HG03039 (cell line): ENCODE measurements at regions not wholly inside any gene's neighbourhood (a gene's known extent, or its start where the extent isn't known, plus 50 kb on each side); places are given as distances from the start of the nearest gene placed in this dataset.
"Not testable (repeated sequence)": the region's sequence is repeated elsewhere in the genome, so short reads cannot be mapped to it uniquely, and the experiment has no call there.

ENCODE experiments used
- ATAC-seq: cut with Tn5 transposase; IDR thresholded peaks from one replicate; pipeline ENCODE4 v1.9.1; 2021; ENCODE audit warnings: mild to moderate bottlenecking, moderate library complexity; ENCODE audit not compliant: unreplicated experiment

DNA sequence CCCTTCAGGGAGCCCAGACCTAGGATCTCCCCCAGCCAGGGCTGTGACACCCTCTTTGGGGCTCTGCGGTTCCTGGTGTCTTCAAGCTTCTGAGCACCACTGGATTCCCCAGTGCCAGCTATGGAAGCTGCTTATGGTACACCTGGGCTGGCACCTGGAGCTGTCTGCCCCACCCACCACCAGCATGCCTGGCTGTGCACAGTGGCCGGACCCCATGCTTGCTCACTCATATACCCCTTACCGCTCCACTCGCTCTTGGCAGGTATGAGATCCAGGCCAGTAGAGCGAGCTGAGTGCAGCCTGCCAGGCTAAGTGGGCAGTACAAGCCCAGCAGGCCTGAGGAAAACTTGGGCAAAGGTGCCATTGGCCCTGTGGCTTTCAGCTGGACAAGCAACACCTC, 114.0 kb downstream of the DACT1 start:
- no peak for ATAC-seq

DNA sequence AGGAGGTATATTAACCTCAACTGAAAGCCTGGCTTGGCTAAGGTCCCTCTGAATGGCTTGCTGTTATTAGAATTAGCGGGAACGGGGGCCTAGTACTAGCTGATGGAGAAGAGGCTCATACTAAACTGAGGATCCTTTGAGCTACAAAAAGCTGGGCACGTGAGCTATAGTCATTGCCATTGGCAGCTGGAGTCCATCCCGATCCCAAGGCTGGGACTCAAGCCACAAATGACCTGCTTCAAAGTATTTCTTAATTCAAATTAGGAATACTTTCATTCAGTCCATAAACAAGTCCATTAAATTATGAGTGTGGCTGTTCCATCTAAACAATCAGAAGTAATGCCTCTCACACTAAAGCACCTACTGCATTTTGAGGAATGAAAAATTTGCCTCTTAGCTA, 114.5 kb downstream of the DACT1 start:
- no peak for ATAC-seq

DNA sequence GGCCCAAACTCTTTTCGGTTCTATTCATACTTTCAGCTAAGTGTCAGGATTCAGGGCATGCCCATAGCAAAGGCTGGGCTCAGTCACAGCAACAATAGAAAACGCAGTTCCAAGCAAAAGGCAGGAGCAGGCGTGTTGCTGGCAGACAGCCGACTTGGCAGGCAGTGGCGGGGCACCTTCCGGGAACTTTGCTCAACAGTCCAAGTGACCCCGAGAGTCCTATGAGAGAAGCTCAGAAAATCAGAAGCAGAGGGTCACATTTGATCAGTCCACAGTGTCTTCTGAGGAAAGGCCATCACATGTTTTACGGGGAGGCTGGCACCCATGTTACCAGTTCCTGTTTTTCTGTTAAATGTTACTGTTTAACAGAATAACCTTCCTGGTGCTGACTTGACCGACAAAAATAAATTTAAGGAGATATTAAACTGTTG, 115.0 kb downstream of the DACT1 start:
- ATAC-seq, result no peak

DNA sequence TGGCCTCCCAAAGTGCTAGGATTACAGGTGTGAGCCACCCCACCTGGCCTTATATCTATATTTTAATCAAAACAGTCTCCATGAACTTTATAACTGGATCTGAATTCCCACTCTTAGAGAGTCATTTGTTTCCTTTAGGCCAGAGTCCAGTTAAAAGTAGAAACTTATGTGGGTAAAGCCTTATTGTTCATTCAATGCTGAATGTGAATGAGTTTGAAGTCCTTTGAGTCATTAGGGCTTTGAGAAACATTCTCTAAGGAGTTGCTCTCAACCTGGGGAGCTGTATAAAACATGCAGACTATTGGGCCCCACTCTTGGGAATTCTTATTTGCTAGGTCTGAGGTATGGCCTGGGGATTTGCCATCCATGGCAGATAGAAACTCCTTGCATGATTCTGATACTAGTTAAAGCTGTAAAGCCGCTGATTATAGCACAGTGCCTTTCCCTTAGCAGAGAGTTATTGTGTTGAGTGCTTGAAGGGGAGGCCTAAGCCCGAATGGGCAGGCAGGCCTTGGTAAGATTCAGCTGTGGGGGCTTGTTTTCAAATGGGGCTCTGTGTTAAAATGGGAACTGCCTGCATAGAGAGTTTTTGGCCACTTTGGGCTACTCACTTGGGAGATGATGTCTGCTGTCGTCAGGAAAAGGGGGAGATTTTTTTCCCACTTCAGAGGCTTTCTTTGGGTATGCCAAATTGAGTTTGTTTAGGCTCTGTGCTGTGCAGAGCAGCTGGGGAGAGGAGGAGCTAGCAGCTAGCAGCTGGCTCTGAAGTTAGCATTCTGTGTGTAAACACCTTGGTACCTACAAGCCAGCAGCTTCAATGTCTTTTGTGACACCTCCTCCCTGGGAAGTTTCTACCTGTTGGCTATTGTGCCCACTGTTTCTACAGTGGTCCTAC, 117.5 kb downstream of the DACT1 start:
- no peak for ATAC-seq

DNA sequence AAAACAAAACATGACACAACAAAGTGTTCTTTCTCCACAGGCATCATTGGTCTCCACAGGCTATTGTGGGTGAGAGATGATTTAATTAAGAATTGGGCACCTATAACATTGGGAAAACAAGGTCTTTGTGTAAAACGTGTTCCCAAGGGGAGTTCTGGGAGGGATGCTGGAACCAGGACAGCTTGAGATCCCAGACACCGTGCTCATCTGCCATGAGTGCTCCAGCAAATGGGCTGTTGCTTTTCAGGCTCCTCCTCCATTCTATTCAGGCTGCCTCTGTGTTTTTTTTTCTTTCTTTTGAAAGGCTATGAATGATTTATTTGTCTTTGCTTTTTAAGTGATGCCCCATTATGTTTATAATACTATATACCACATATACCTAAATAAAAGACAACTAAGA, 122.4 kb downstream of the DACT1 start:
- no peak for ATAC-seq

DNA sequence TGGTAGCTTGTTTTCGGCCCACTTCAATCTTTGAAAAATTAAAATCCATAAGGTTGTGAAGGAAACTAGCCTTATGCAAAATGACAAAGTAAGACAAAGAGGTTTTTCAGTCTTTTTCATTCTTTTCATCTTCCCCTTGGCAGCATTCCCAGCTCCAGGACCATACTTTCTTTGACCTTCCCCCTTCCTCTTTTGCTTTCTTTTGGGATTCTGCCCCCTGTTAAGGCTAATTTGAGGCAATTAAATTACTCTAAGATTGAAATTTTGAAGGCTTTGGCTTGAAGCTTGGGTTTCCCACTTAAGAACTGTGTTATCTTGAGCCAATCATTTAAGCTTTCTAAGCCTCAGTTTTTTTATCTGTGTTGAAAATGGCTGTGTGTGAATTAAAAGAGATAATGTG, 124.9 kb downstream of the DACT1 start:
- ATAC-seq, result no peak

DNA sequence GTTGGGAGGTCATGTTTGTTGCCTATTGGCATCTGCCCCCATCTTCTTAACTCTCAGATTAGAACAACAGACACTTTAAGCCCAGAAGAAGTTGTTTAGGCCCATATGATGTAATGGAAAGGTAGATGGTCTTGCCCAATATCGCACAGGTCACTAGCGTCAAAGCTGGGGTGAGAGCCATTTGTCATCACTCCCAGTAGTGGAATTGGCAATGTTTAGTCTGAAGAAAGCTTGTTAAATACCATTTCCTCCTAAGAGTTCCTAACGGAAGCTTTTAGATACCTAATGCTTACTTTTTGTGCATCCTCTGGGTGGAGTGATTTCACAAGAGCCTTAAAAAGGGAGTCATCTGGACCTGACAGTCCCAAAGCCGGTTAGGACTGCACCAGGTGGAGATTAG, 125.4 kb downstream of the DACT1 start:
- ATAC-seq, result no peak

DNA sequence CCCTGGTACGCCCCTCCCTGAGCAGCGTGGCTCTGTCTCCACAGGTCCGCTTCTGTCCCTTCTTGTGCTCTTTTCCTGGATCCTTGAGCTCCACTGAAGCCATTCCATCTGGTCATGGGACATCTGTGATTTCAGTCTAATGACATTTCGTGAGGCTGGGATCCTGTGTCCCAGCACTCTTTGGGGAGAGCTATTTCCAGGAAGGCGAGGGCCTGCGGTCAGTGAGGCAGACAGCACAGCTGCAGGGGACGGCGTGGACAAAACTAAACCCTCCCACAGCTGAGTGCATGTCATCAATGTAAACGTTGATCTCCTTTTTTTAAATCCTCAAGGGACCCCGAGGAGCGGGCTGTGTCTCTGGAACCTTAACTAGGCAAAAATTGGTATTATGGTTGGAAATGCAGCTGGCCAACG, 127.7 kb downstream of the DACT1 start:
- ATAC-seq, result no peak

DNA sequence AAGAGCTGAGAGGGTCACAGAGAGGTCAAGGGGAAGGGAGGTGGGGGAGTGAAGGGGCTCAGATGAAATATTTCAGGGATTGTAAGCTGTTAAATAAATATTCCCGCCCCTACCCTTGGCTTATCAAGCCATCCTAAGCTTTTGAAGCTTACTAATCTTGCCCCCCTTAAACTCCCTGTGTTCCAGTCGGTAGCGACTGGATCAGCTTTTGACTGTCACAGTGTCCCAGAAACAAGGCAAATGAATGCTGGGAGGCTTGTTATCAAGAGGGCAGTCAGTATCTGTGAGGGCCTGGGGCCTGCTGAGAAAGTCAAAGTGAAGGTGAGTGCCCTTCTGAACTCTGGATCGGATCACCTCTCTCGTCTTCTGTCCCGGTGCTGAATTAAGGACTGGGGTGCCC, 128.1 kb downstream of the DACT1 start:
- no peak for ATAC-seq

DNA sequence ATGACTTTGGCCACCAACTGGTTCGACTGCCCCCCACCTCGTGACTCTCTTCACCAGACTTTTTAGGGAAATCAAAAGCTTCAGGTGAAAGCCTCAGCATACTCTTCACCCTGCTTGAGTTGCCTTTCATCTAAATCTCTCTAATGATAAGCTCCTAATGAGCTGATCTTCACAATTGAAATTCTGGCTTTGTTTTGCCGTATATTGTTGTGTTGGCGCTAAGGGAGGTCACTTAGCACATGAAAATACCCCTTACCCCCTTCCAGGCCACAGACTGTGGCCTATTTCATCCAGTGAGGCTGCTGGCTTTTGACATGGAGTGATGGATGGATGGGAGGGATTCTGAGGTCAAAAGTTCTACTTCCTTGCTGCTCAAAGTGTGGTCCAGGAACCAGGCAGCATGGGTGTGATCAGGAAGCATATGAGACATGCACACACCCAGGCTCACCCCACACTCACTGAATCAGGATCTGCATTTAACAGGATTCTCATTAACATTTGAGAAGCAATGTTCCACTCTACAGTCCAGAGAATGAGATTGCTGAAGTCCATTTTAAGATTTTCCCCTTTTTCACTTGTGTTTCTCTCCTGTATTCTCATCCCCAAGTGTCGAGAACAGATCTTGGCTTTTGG, 131.4 kb downstream of the DACT1 start:
- ATAC-seq, result no peak

DNA sequence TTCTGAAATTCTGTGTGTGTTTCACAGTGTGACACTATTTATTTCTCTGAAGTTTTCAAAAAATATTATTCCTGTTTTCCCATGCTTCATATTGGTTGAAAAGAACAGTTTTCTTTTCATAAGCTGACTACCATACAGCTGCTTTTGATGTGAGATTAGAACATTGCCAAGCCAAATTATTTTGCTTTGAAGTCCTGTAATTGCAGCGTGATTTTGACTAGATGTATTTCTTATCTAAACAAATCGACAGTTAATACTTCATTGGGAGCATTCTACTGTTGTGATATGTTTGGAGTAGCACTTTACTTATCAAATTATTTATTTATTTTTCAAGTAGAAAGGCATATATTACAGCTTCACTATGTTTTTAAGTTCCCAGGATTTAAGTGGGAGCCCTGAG, 132.0 kb downstream of the DACT1 start:
- no peak for ATAC-seq

DNA sequence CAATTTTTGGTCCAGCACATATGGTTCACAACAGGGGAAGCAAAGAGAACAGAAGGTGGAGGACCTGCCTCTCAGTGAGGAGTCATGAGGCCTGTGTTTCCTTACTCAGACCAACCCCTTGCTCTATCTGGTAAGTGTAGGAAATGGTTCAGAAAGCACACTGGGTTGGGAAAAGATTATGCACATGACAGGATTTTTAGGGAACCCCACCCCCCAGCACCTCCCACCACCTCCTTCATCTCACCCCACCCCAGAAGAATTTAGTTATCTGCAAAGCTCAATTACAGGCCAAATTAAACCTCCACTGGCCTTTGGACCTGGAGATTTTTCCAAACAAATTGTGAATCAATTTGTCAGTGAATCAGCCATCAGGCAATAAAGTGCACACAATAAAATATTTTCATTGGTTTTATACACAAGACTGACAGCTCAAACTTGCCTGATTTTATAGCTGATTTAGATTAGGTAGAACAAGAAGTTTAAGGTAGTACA, 132.8 kb downstream of the DACT1 start:
- no peak for ATAC-seq

DNA sequence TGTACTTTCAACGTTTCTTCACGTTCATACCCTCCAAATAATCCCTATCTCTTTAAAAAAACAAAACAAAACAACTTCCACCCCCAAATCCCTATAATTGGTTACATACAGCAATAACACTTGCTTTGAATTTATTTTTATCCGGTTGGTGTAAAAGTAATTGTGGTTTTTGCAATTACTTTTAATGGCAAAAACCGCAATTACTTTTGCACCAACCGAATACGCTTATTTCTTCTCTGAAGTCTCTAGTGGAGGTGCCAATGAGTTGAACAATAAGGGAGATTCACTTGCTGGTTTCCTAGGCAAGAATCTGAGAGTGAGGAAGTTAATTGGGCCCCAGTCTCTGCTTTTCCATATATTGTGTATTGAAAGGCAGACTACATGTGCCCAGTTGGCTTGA, 133.3 kb downstream of the DACT1 start:
- ATAC-seq, result no peak

DNA sequence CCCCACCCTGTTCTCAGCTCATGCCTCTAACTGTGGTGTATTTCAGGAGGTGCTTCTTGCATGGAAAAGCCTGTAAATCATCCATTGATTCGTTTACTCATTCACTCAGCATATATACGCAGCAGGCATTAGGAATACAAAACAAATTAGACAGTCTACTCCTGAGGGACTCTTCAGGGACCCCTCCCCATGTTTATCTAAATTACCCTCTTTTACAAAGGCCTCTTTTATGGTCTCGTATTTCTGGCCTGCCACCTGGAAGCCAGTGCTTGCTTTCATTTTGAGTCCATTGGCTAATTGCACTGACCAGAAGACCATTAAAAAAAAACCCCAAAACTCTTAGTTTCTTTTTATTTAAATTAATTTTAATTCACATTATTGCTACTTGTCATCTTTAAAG, 134.4 kb downstream of the DACT1 start:
- ATAC-seq, result no peak

DNA sequence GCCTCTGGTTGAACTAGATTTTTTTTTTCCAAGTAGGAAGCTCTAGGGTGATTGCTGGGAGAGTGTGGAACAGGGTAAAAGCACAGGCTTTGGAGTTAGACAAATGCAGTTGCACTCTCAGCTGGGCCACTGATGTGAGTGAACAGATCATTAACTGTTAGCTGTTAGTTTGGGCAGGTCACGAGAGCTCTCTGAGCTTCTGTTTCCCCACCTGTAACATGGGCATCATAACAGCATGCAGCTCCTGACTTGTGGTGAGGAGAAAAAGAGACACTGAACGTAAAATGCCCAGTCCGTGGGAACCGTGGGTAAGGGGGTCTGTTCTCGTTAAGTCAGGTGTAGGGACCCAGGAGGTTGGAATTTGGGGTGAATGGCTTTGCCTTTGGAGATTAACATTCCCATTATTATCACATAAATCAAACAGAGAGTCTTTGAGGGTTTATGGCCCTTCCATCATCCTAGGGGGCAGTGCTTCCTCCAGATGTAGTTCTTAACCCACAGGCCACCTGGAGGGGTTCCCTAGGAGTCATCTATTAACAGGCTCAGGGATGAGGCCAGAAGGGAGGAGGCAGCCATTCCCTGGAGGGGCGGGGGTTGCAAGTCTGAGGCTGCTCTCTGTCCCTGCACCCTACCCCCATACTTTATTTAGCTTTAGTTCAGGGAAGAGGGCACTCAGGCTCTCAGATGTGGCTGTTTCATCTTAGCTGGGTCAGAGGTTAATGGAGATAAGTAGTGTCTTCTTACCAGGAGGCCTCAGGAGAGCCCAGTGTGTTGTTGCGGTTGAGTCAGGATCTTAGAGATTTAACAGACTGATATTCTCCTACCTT, 135.2 kb downstream of the DACT1 start:
- no peak for ATAC-seq

DNA sequence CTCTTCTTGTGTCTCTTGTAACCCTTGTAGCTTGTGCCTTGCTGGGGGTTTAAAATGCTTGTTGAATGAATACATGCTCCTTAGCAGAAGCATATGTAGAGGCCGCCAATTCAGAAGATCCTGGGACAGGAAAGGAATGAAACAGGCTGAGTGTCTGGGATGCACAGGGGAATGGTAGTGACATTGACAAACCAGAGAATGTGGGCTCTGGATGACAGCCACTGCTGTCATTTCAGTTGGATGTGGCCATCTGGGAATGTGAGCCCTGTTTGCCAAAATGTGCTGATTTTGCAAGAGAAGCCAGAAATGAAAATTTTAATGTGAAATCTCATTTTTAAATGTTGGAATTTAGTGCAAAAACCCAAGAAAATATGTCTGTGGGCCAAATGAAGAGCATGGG, 136.8 kb downstream of the DACT1 start:
- ATAC-seq, result no peak

DNA sequence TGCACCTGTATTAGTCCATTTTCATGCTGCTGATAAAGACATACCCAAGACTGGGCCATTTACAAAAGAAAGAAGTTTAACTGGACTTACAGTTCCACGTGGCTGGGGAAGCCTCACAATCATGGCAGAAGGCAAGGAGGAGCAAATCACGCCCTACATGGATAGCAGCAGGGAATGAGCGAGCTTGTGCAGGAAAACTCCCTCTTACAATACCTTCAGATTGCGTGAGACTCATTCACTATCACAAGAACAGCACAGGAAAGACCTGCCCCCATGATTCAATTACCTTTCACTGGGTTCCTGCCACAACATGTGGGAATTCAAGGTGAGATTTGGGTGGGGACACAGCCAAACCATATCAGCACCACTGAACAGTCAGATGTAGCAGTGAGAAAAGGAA, 137.4 kb downstream of the DACT1 start:
- ATAC-seq, result not testable (repeated sequence)

DNA sequence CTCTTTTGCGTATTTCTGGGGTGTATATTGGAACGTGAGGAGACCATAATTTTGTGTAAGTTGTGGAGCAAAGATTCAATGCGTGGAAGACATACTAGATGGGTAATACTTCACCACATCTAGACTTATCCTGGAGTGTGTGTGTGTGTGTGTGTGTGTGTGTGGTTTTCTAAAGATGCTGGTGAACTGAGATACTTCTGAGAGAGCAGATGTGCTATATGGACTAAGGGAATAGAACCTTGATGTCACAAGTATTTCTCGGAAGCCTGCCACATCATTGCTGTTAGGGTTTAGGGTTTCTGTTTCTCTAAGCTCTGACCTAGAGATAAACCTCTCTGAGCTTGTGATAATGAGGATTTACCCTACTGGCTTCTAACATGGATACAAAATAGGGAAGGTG, 138.8 kb downstream of the DACT1 start:
- ATAC-seq, result no peak

DNA sequence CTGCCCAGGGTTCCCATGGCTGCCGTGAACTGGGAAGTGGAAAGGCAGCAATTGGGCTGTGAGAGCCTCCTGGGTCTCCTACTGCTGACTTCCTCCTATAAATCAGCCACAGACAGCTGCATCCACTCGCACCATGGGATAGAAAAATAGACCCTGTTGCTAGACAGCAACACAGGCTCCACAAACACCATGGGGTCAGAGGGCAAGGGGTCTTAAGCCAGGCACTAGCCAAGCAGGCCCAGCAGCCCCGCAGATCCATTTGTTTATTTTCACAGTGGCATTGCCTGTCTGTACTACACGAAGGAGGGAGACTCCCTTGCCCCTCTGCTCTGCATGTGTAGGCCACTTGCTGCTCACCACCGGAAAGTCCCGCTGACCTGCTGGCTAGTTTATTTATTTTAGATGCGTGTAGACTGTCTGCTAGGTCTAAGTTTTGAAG, 139.8 kb downstream of the DACT1 start:
- no peak for ATAC-seq

DNA sequence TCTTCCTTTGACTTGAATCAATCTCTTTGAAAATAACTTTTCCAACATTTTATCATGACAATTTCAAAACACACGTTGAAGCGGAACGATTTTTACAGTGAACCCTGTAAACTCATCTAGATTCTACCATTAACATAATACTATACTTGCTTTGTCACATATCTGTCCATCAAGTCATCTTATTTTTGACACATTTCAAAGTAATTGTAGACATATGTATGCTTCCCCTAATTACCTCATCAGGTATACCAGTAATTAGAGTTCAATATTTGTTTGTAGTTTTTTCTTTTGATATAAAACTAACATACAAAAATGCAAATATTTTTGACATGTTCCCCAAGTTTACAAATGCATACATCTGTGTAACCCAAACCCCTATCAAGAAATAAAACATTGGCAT, 140.4 kb downstream of the DACT1 start:
- no peak for ATAC-seq

DNA sequence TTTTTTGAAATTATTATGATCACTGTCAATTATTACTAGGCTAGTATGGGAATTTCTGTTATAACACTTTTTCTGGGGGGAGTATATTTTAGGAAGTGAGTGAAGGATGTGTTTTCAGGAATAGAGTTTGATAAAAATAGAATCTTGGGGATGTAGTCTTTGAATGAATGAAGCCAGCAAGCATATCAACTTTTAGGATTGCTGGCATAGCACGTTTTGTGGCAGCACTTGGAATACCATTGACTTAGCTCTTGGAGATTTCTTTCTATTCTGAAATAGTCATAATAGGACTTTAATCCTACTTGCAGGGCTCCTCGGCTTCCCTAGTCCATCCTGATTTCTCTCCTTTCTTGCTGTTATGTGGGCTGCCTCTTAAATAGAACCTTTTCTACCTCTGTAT, 141.6 kb downstream of the DACT1 start:
- no peak for ATAC-seq
